ENCODE measurements at regions not wholly inside any gene's neighbourhood (a gene's known extent, or its start where the extent isn't known, plus 50 kb on each side); places are given as distances from the start of the nearest gene placed in this dataset.
"Not testable (repeated sequence)": the region's sequence is repeated elsewhere in the genome, so short reads cannot be mapped to it uniquely, and the experiment has no call there.

- no peak for DNase-seq
Observed at GRCh38 chr1:214715126-214715525, 112.1 kb downstream of the CENPF start.

- DNase-seq, result no peak
Observed at GRCh38 chr1:214717351-214717750, 114.4 kb downstream of the CENPF start.

- no peak for DNase-seq
Observed at GRCh38 chr1:214718724-214719123, 115.7 kb downstream of the CENPF start.

GRCh38 chr1:214719207-214719606, 116.2 kb downstream of the CENPF start:
- no peak for DNase-seq

GRCh38 chr1:214720561-214720960, 117.6 kb downstream of the CENPF start:
- DNase-seq, result no peak

- DNase-seq, result no peak
Observed at GRCh38 chr1:214727274-214727673, 124.3 kb downstream of the CENPF start.

- DNase-seq, result no peak
Observed at GRCh38 chr1:214739621-214740238, 136.7 kb downstream of the CENPF start.

- DNase-seq, result no peak
Observed at GRCh38 chr1:214740471-214740870, 137.5 kb downstream of the CENPF start.

GRCh38 chr1:214747050-214747635, 144.1 kb downstream of the CENPF start:
- no peak for DNase-seq

GRCh38 chr1:214753236-214753852, 150.3 kb downstream of the CENPF start:
- no peak for DNase-seq

GRCh38 chr1:214761030-214761429, 158.0 kb downstream of the CENPF start:
- DNase-seq, result no peak

- no peak for DNase-seq
Observed at GRCh38 chr1:214762902-214763301, 159.9 kb downstream of the CENPF start.

- DNase-seq, result no peak
Observed at GRCh38 chr1:214764502-214764901, 161.5 kb downstream of the CENPF start.

GRCh38 chr1:214767221-214767620, 164.2 kb downstream of the CENPF start:
- no peak for DNase-seq

GRCh38 chr1:214769666-214770065, 166.7 kb downstream of the CENPF start:
- not testable (repeated sequence) for DNase-seq

GRCh38 chr1:214777364-214777763, 174.4 kb downstream of the CENPF start:
- no peak for DNase-seq

- DNase-seq, result no peak
Observed at GRCh38 chr1:214791961-214792360, 189.0 kb downstream of the CENPF start.

GRCh38 chr1:214792527-214793186, 189.7 kb downstream of the CENPF start:
- no peak for DNase-seq

- DNase-seq, result no peak
Observed at GRCh38 chr1:214793708-214794107, 190.7 kb downstream of the CENPF start.

- DNase-seq, result no peak
Observed at GRCh38 chr1:214801191-214801590, 198.2 kb downstream of the CENPF start.

GRCh38 chr1:214808845-214809460, 206.0 kb downstream of the CENPF start:
- DNase-seq, result no peak

- DNase-seq, result no peak
Observed at GRCh38 chr1:214816603-214817002, 213.6 kb downstream of the CENPF start.

Measured in skin of body (tissue), 1 donor.